ENCODE measurements at regions not wholly inside any gene's neighbourhood (a gene's known extent, or its start where the extent isn't known, plus 50 kb on each side); places are given as distances from the start of the nearest gene placed in this dataset.

DNA sequence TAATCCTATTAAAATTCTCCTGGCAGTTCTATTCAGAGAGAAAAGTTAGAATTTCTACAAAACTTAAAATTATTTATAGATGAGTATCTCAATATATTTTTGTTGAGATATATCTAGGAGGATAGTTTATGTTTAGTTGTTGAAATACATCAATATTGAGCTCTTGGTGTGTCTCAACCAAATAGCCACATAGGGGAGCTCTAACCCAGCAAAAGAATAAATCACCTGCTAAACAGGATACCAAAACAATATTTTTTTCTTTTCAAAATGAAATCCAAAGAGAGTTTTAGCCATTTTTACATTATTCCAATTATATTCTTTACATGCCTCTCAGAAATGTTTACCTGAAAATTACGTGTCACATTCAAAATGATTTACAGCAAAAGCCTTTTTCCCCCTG lies 954.7 kb downstream of the SLITRK6 start:
- DNase-seq (ENCODE audit: low read depth in 1 of 2, low spot score in 1 of 2), result no peak
- H3K27me3 ChIP-seq (ENCODE audit: insufficient read depth, poor library complexity, severe bottlenecking), result no peaks in the 10 kb centered on the region
- TF ChIP-seq REST (IDR thresholded peaks at IDR 0.05; ENCODE audit: insufficient replicate concordance, low read depth) (no peak), SPI1 (IDR thresholded peaks at IDR 0.05; ENCODE audit: borderline replicate concordance, low read depth) (no peak), CTCF (IDR thresholded peaks at IDR 0.05; ENCODE audit: insufficient read depth, low read length) (no peak), POLR2AphosphoS5 (IDR thresholded peaks at IDR 0.05; ENCODE audit: low read depth) (no peak), GABPA (IDR thresholded peaks at IDR 0.05; ENCODE audit: low read depth) (no peak)
- H3K27ac ChIP-seq (replicated peaks), result no peak overlapping the region
- H3K4me3 ChIP-seq (replicated peaks; ENCODE audit: insufficient read depth, low read length), result no peak overlapping the region

DNA sequence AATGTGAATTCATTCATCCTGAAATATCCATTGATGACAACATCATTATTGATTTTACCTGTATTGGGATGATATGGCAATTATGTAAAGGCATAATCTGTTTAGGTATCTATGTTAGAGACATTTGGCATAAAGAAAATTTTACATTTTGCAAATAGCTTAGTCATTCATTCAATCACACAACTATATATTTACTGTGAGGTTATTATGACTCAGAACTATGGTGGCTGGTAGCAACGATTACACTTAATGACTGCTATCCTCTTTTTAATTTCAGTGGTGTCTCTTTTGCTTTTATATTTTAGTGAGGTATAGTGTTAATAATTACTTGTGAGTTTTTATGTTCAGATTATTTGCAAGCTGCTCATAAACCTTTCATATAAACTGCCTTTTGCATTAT lies 955.9 kb downstream of the SLITRK6 start:
- TF ChIP-seq GABPA (IDR thresholded peaks at IDR 0.05; ENCODE audit: low read depth) (no peak), REST (IDR thresholded peaks at IDR 0.05; ENCODE audit: insufficient replicate concordance, low read depth) (no peak), SPI1 (IDR thresholded peaks at IDR 0.05; ENCODE audit: borderline replicate concordance, low read depth) (no peak), CTCF (IDR thresholded peaks at IDR 0.05; ENCODE audit: insufficient read depth, low read length) (no peak), POLR2AphosphoS5 (IDR thresholded peaks at IDR 0.05; ENCODE audit: low read depth) (no peak)
- no peak overlapping the region for H3K27ac ChIP-seq (replicated peaks)
- no peaks in the 10 kb centered on the region for H3K27me3 ChIP-seq (ENCODE audit: insufficient read depth, poor library complexity, severe bottlenecking)
- DNase-seq (ENCODE audit: low read depth in 1 of 2, low spot score in 1 of 2), result no peak
- no peak overlapping the region for H3K4me3 ChIP-seq (replicated peaks; ENCODE audit: insufficient read depth, low read length)

DNA sequence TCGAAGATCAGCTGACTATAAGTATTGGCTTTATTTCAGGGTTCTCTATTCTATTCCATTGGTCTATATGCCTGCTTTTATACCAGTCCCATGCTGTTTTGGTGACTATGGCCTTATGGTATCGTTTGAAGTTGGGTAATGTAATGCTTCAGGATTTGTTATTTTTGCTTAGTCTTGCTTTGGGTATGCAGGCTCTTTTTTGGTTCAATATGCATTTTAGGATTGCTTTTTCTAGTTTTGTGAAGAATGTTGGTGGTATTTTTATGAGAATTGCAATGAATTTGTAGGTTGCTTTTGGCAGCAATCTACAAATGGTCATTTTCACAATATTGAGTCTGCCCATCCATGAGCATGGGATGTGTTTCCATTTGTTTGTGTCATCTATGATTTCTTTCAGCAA lies 951.9 kb upstream of the SLITRK1 start:
- H3K27me3 ChIP-seq (ENCODE audit: insufficient read depth, poor library complexity, severe bottlenecking), result no peaks in the 10 kb centered on the region
- no peak overlapping the region for H3K4me3 ChIP-seq (replicated peaks; ENCODE audit: insufficient read depth, low read length)
- H3K27ac ChIP-seq (replicated peaks), result no peak overlapping the region
- no peak for DNase-seq (ENCODE audit: low read depth in 1 of 2, low spot score in 1 of 2)
- TF ChIP-seq REST (IDR thresholded peaks at IDR 0.05; ENCODE audit: insufficient replicate concordance, low read depth), result no peak
- no peak for TF ChIP-seq POLR2AphosphoS5 (IDR thresholded peaks at IDR 0.05; ENCODE audit: low read depth)
- no peak for TF ChIP-seq GABPA (IDR thresholded peaks at IDR 0.05; ENCODE audit: low read depth)
- TF ChIP-seq CTCF (IDR thresholded peaks at IDR 0.05; ENCODE audit: insufficient read depth, low read length), result no peak
- no peak for TF ChIP-seq SPI1 (IDR thresholded peaks at IDR 0.05; ENCODE audit: borderline replicate concordance, low read depth)
